C4-2B (cell line): ENCODE measurements at regions not wholly inside any gene's neighbourhood (a gene's known extent, or its start where the extent isn't known, plus 50 kb on each side); places are given as distances from the start of the nearest gene placed in this dataset.

Experiments
- ZFX ChIP-seq: fragments of 450-650 bp; IDR thresholded peaks from 2 replicates; pipeline ENCODE4 v1.6.1; 2017
- TF ChIP-seq, protein P1 (sequence below): fragments of 450-650 bp; conservative IDR thresholded peaks from 2 replicates; pipeline ENCODE4 v1.5.1; 2017; ENCODE audit warnings: mild to moderate bottlenecking

DNA sequence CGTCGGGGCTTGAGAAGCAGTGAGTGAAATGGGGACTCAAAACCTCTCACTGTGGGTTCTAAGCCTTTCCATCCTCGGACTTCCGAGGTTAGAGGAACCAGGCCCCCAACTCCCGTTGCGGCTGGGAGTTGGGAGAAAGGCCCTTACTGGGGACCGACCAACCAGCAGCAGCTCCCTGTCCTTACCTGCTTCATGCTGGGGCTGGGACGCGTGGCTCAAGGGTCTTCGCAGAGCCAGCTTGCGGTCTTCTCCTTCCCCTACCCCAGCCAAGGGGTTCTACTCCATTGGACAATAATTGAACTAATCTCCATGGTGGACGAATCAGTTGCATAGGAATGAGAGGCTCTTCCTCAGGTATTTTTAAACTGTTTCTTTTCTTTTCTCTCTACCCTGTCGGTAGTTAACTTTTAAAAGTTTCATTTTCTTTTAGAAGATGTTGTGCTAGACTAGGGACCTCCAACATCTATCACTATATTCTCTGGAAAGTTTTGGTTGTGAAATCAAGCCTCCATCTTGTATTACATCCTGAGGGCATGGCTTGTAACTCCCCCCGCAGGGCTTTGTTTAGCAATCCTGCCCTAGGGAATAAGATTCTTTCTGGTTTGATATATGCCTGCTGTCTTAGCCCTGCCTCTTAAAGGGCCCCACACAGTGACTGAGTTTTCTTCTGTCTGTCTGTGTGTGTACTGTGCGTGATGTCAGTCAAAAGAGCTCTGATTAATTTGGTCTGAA lies 1027.1 kb upstream of the PCDH9 start:
- TF ChIP-seq, protein P1, sequence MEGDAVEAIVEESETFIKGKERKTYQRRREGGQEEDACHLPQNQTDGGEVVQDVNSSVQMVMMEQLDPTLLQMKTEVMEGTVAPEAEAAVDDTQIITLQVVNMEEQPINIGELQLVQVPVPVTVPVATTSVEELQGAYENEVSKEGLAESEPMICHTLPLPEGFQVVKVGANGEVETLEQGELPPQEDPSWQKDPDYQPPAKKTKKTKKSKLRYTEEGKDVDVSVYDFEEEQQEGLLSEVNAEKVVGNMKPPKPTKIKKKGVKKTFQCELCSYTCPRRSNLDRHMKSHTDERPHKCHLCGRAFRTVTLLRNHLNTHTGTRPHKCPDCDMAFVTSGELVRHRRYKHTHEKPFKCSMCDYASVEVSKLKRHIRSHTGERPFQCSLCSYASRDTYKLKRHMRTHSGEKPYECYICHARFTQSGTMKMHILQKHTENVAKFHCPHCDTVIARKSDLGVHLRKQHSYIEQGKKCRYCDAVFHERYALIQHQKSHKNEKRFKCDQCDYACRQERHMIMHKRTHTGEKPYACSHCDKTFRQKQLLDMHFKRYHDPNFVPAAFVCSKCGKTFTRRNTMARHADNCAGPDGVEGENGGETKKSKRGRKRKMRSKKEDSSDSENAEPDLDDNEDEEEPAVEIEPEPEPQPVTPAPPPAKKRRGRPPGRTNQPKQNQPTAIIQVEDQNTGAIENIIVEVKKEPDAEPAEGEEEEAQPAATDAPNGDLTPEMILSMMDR = no peak
- TF ChIP-seq ZFX = no peak
